Activated T-helper 9 cell treated with anti-CD3 and anti-CD28 coated beads, Interleukin-2, amount 50 U/mL, for 16 hours (primary cell): ENCODE measurements at regions not wholly inside any gene's neighbourhood (a gene's known extent, or its start where the extent isn't known, plus 50 kb on each side); places are given as distances from the start of the nearest gene placed in this dataset.

Source experiments
- DNase-seq: peaks from one replicate; pipeline ENCODE4 v3.0.0-alpha.2; 2020; ENCODE audit warnings: low read depth

DNA sequence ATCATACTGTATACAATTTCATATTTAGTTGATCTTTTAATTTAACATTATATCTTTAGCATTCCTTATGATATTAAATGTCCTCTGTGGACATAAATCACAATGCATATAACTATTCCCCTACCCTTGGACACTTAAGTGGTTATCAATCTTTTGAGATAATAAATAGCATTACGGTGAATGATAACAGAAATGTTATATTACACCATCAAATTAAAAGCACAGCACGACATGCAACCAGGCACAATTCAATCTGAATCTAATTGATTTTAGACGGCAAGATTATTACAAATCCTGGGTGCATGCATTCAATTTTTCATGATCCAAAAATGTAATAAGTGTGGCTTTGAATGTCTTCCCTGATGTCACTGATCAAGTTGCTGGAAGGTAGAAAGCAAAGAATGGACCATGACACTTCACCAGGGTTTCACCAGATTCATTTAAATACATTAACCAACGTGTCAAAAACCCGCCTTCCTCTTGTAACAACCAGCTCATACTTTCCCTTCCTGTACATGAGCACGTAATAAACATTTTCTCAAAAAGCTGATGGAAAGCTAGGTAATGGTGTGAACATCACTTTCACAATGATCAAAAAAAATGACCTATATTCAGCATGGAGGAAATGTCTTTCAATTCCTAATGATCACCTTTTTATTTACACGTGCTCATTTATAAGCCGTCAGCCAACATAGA is 513.7 kb upstream of the ID2 start:
- no peak for DNase-seq

GRCh38 chr2:8168876-8169424 is 512.9 kb upstream of the ID2 start:
- no peak for DNase-seq

DNA sequence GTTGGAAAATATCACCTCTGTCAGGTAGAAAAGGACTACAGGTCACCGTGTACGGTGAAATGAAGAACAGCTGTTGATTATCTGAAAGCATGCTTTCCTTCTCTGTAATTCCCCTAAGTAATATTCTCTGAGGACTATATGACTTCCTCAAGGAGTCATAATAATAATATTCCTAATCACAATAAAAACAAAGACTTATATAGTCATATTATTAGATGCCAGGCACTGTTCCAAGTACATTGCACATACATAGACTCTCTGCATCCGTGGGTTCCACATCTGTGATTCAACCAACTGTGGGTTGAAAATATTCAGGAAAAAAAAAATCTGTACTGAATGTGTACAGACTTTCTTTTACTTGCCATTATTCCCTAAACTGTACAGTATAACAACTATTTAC is 512.4 kb upstream of the ID2 start:
- DNase-seq, result no peak

- no peak for DNase-seq
Observed at GRCh38 chr2:8170552-8171327, 511.1 kb upstream of the ID2 start.

GRCh38 chr2:8171608-8172007 is 510.2 kb upstream of the ID2 start:
- DNase-seq, result no peak

- no peak for DNase-seq
Observed at GRCh38 chr2:8172661-8173060, 509.2 kb upstream of the ID2 start.

DNA sequence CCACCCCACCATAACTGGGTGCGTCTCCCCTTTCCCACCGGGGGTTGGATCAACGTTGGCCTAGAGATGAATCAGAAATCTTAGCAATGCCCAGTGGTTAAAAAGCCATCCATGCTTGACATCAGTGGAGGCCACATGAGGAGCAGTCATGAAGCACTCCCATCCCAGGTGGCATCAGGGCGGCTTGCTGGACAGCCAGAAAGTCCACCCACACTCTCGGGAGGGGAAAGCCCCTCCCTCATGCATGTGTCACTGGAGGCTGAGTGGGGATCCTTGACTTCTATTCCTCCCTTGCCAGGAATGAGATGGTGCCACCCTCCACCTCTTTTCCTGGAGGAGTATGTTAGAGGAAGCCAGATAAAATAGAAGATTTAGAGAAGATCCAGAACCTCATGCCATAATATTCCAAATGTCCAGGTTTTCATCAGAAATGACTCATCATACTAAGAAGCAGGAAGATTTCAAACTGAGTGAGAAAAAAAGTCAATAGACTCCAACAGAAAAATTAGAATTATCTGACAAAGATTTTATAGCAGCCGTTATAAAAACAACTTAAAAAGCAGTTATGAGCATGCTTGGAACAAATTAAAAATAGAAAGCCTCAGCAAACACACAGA is 507.1 kb upstream of the ID2 start:
- no peak for DNase-seq

GRCh38 chr2:8176887-8177286 is 505.0 kb upstream of the ID2 start:
- no peak for DNase-seq

GRCh38 chr2:8177566-8177965 is 504.3 kb upstream of the ID2 start:
- no peak for DNase-seq

GRCh38 chr2:8178911-8179310 is 502.9 kb upstream of the ID2 start:
- no peak for DNase-seq

DNA sequence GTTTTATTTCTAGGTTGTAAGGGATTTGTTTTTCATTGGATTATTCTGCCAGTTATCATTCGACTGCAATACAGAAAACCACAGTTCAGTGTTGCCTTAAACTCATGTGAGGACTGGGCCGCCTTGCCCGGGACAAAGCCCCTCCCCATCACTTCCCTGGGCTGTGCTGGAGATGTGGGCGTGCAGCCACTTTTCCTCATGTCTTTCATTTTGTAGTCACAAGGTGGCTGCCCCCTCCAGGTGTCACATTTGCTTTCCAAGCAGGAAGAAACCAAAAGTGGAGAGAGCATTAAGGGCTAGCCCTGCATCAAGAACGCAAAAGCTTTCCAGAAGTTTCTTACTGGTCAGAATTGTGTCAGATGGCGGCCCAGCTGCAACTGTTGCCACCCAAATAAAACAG is 492.5 kb upstream of the ID2 start:
- no peak for DNase-seq

DNA sequence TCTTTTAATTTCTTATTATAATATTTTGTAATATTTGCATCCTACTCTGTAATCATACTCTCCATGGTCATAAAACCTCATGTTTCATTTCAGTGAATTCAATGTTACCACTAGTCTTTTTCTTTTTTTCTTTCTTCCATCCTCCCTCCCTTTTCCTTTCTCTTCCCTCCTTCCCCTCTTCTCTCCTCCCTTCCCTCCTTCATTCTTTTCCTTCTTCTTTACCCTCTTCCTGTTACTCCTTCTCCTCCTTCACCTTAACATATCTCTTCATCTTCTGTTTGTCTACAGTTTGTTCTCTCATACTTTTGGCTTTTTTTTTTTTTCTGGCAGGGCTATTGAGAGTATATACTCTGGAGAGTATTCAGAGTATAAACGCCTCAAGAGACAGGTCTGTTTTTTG is 491.6 kb upstream of the ID2 start:
- DNase-seq, result no peak

DNA sequence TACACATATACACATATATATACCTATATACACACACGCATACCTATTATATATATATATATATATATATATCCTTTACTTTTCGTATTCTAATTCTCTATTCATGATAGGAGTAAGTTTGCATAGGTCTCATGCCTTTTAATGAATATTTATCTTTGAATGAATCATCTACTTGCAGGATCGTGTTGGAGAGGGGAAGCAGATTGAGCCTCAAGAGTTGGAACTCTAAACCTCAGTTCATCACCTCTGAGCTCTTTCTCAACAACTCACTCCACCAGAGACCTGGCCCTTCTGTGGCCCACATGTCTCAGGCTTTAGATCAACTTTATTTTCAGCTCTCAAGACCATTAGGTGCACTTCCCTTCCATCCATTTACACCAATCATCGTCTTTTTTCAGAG is 490.4 kb upstream of the ID2 start:
- no peak for DNase-seq

- no peak for DNase-seq
Observed at GRCh38 chr2:8193146-8193545, 488.7 kb upstream of the ID2 start.

- no peak for DNase-seq
Observed at GRCh38 chr2:8193686-8194615, 487.9 kb upstream of the ID2 start.

DNA sequence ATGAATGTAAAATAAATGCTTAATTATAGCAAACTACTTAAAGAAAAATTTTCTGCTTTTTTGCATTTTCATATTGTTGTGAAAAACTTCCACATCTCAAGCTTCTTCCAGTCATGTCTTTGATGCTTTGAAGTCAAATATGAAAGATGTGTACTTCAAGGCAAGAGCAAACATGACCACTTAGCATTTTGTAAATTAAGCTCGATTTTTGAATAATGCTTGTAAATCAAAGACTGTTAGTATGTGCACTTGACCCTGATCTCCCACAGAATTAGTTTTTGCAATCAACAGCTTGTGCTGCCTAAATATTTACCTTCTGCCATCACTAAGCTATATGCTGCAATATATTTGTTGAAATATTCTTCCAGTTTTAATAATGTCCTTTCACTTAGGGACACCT is 486.1 kb upstream of the ID2 start:
- no peak for DNase-seq

- no peak for DNase-seq
Observed at GRCh38 chr2:8196316-8196715, 485.5 kb upstream of the ID2 start.

DNA sequence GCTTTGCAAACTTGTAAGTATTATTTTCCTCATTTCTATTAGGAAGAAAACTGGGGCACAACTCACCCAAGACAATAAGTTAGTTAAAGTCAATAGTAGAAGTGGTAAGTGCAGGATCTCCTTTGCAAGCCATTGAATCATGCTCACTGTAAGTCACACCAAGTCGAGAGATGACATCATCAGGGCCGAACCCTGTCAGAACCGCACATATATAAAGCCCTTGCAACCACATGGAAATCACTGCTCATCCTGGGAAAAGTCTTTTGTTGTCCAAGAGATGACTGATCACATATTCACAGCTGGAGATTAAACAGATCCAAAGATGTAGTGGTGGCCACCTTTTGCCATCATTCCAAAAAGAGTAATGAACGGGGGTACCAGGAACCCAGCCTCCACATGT is 484.8 kb upstream of the ID2 start:
- DNase-seq, result no peak

DNA sequence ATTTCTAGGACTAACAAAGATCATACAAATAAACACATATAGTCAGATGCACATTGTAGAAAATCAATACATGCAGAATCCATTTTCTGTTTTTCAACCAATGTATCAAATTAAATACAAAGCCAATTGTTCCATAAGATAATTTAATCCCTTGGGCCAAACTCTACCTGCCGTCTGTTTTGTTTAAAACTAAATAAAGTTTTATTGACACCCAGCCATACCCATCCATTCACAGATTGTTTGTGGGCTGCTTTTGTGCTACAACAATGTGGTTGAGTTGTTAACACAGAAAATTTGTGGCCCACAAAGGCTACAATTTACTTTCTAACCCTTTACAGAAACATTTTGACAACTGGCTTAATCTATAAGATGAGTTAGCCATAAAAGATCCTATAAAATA is 484.0 kb upstream of the ID2 start:
- no peak for DNase-seq

- DNase-seq, result no peak
Observed at GRCh38 chr2:8198766-8199382, 483.0 kb upstream of the ID2 start.

- DNase-seq, result no peak
Observed at GRCh38 chr2:8202132-8202531, 479.7 kb upstream of the ID2 start.

DNA sequence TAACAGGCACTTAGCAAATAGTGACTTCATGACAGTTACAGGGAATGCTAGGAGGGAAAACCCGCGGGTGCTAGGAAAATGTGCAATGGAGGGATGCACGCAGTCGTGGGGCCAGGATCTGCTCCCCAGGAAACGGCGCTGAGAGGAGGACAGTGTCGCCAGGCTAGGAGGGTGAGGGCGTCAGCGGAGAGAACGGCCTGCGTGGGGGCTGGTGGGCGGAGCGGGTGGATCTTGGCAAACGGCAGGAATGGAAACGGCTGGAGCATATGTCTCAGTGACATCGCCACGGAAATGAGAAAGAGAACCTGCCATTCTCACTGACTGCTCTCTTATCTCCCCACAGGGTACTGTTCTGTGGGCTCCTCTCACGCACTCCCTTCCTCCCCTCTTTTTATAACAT is 478.5 kb upstream of the ID2 start:
- no peak for DNase-seq
